Suppressor macrophage treated with lipopolysaccharide for 4 hours (primary cell): ENCODE measurements at regions not wholly inside any gene's neighbourhood (a gene's known extent, or its start where the extent isn't known, plus 50 kb on each side); places are given as distances from the start of the nearest gene placed in this dataset.

Experiments used
- DNase-seq: peaks from one replicate; pipeline ENCODE4 v3.0.0-alpha.2; 2020

GRCh38 chr6:147823936-147824335 lies 315.4 kb downstream of the SAMD5 start:
- DNase-seq, result no peak

GRCh38 chr6:147825848-147826247 lies 317.4 kb downstream of the SAMD5 start:
- no peak for DNase-seq

- DNase-seq, result no peak
These were observed 318.2 kb downstream of the SAMD5 start for GRCh38 chr6:147826698-147827097.

GRCh38 chr6:147829418-147829817 lies 320.9 kb downstream of the SAMD5 start:
- no peak for DNase-seq

- DNase-seq, result no peak
These were observed 321.3 kb downstream of the SAMD5 start for GRCh38 chr6:147829835-147830234.

- DNase-seq, result no peak
These were observed 322.9 kb downstream of the SAMD5 start for GRCh38 chr6:147831356-147831755.

GRCh38 chr6:147833607-147834006 lies 325.1 kb downstream of the SAMD5 start:
- no peak for DNase-seq

GRCh38 chr6:147834084-147834776 lies 325.7 kb downstream of the SAMD5 start:
- no peak for DNase-seq

GRCh38 chr6:147837540-147837939 lies 329.1 kb downstream of the SAMD5 start:
- DNase-seq, result no peak

- DNase-seq, result no peak
These were observed 331.5 kb downstream of the SAMD5 start for GRCh38 chr6:147839708-147840610.

GRCh38 chr6:147841547-147842148 lies 333.2 kb downstream of the SAMD5 start:
- no peak for DNase-seq

- DNase-seq, result no peak
These were observed 341.2 kb downstream of the SAMD5 start for GRCh38 chr6:147849401-147850330.

GRCh38 chr6:147852772-147853171 lies 344.3 kb downstream of the SAMD5 start:
- DNase-seq, result no peak

GRCh38 chr6:147853574-147853973 lies 345.1 kb downstream of the SAMD5 start:
- DNase-seq, result no peak

GRCh38 chr6:147855803-147856482 lies 347.5 kb downstream of the SAMD5 start:
- DNase-seq, result no peak

GRCh38 chr6:147856687-147857086 lies 348.2 kb downstream of the SAMD5 start:
- no peak for DNase-seq

- no peak for DNase-seq
These were observed 349.9 kb downstream of the SAMD5 start for GRCh38 chr6:147858421-147858820.

- DNase-seq, result no peak
These were observed 350.6 kb downstream of the SAMD5 start for GRCh38 chr6:147859071-147859470.

- DNase-seq, result no peak
These were observed 353.2 kb downstream of the SAMD5 start for GRCh38 chr6:147861696-147862095.

- DNase-seq, result no peak
These were observed 359.1 kb downstream of the SAMD5 start for GRCh38 chr6:147867433-147868226.
